HG03520 (cell line): ENCODE measurements at regions not wholly inside any gene's neighbourhood (a gene's known extent, or its start where the extent isn't known, plus 50 kb on each side); places are given as distances from the start of the nearest gene placed in this dataset.

ENCODE experiments used
- ATAC-seq: cut with Tn5 transposase; IDR thresholded peaks from one replicate; pipeline ENCODE4 v1.9.1; 2021; ENCODE audit warnings: mild to moderate bottlenecking, moderate library complexity; ENCODE audit not compliant: unreplicated experiment

DNA sequence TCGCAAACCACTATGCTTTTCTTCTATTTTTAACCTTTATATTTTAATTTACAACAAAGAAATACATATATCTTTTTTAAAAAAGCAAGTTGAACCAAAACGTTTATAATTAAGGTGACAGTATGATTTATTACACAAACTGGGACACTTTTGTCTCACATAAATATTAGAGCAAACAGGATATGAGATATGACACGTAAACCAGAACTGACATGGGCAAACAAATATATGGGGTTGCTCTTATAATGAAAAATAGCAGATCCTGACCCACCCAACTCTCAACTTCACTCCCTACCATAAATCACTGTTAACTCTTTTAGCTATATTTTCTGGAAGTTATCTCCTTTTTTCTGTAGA is 177.0 kb upstream of the EDNRA start:
- ATAC-seq = no peak

- ATAC-seq = no peak
These were observed 172.8 kb upstream of the EDNRA start for GRCh38 chr4:147307896-147308674.

DNA sequence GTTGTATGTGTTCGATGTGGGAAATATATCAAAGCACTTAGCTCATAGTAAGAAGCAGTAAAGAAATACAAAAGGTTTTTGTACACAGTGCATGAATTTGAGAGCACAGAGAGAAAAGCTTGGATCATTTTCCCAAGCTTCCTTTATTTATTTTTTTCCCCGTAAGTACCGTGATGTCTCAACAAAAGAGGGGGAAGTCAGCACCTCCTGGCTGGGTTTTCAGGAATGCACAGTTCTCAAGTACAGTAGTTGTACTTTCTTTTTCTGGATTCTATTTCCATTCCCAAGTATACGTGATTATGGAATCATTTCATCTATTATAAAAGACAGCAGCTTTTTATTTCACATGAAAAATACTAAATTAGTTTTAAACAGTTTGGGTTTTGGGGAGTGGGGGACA is 171.5 kb upstream of the EDNRA start:
- no peak for ATAC-seq

DNA sequence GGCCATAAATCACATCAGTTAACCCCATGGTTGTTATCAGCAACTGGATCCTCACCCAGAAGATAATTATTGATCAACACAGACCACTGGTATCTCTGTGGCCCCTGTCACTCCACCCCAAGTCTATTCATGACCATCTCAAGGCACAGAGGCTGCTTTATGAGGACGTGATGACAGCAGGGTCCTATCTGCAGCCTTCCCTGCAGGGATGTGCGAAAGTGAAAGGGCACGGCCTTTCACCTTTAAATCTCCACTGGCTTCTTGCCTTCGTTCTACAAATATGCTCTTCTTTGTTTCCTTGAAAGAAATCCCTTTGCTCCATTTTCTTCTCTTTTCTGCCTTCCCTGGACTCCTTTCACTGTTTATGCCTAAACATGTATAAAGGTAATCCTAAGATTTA is 170.6 kb upstream of the EDNRA start:
- ATAC-seq = no peak

DNA sequence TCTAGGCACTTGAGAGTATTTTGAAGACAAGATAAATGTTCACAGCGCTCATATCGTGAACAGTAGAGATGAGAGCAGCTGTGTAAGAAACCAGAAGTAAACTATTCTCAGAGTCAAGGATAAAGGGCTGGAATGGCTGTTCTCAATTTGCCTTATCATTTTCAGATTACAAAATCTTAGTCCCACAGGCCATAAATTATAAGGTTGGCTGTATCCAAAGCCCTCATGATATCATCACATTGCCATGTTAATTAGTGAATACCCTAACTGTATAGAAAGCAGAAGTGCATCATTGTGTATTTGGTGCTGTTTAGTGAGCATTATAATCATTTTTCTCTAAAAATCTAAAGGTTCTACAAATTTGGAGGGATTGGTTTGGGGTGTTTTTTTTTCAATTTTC is 168.9 kb upstream of the EDNRA start:
- no peak for ATAC-seq

- no peak for ATAC-seq
These were observed 168.4 kb upstream of the EDNRA start for GRCh38 chr4:147312376-147313046.

- no peak for ATAC-seq
These were observed 167.8 kb upstream of the EDNRA start for GRCh38 chr4:147313108-147313507.

DNA sequence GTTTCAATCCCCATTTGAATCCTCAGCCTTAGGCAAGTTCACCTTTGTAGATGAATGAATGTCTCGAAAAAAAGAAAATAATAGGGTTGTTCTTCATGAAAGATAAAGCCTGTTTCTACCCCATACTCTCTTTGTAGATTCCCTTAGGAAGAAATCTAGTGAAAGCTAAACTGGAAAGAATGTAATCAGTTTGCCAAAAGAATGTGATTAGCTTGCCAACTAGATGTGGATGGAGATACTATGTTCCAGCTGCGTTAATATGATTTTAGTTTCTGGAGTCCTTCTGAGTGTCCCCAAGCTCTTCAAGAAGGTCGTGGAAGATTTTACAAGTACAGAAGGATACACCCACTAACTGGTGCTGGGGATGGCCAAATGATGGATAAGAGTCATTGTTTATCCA is 162.3 kb upstream of the EDNRA start:
- no peak for ATAC-seq

DNA sequence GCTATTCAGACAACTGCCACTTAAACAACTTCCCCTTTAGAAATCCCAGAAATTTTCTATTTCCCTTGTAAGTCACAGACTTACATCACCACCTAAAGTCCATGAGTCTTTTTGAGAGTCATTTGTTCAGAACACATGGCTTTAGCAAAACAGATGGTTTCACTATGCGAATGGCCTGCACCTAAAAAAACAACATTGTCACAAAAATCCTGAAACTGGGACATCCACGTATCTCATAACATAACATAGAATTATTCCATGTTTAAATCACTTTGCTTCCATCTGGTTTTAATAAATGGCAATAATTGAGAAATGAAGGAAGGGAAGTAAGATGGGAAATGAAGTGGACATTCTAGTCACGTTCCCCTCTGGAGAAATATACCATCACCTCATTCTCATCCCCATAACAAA is 155.3 kb upstream of the EDNRA start:
- ATAC-seq = no peak

DNA sequence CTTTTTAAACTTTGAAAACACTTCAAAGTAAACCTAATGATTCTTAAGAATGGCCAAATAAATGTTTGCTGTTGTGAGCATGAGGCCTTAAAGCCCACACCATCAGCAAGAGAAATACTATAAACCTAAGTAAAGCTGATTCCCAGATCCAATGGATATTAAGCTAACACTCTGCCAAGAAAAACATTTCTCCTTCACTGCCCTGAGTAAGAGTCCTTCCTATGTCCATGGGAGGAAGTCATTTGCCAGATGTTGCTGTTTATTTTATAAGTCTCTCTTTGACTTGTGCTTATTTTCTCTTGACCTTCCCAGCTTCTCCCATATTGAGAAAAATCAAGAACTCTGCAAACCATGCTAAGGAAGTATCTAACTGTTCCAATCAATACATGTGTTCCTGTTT is 154.3 kb upstream of the EDNRA start:
- ATAC-seq = no peak

GRCh38 chr4:147327322-147327721 is 153.6 kb upstream of the EDNRA start:
- no peak for ATAC-seq

DNA sequence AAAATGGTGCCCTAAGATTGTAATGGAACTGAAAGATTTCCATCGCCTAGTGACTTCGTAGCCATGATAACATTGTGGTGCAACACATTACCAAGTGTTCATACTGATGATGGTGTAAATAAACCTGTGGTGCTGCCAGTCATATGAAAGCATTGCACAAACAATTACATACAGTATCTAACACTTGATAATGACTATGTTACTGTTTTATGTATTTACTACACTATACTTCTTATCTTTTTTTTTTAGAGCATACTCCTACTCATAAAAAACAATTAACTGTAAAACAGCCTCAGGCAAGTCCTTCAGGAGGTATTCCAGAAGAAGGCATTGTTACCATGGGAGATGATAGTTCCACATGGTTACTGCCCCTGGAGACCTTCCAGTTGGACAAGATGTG is 152.7 kb upstream of the EDNRA start:
- ATAC-seq = no peak

GRCh38 chr4:147328756-147329446 is 152.0 kb upstream of the EDNRA start:
- no peak for ATAC-seq

DNA sequence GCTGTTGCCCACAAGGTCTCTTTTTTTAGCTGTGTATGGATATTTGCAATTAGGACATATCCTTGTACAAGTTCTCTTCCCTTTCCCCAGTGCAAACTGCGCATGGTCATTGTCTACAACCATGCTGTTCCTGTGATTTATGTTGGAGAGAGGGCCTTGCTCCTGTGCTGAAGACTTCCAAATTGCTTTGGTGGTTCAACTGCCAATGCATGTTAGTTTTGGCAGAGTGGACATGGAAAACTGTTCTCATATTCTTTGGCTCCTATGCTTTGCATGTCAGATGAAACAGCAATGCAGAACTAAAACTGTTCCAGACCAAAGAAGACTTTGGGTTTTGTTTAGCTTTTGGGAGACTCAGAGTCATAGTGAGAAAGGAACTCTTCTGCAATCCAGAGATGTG is 148.8 kb upstream of the EDNRA start:
- no peak for ATAC-seq

GRCh38 chr4:147334478-147334877 is 146.4 kb upstream of the EDNRA start:
- no peak for ATAC-seq

GRCh38 chr4:147335183-147335582 is 145.7 kb upstream of the EDNRA start:
- ATAC-seq = no peak

GRCh38 chr4:147336252-147336651 is 144.6 kb upstream of the EDNRA start:
- ATAC-seq = no peak

DNA sequence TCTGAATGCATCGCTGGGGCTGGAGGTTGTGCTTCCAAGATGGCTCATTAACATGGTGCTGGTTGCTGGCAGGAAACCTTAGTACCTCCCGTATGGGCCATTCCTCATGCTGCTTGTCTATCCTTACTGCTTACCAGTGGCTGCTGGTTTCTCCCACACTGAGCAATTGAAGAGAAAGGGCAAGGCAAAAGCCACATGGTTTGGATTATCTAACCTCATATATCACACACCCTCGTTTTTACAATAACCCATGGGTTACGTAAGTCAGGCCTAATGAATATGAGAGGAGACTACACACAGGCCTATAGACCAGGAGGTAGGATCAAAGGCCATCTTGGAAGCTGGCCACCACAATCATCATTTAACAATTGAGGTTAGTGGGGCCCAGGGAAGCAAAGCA is 141.8 kb upstream of the EDNRA start:
- no peak for ATAC-seq

GRCh38 chr4:147340111-147340510 is 140.8 kb upstream of the EDNRA start:
- ATAC-seq = no peak

DNA sequence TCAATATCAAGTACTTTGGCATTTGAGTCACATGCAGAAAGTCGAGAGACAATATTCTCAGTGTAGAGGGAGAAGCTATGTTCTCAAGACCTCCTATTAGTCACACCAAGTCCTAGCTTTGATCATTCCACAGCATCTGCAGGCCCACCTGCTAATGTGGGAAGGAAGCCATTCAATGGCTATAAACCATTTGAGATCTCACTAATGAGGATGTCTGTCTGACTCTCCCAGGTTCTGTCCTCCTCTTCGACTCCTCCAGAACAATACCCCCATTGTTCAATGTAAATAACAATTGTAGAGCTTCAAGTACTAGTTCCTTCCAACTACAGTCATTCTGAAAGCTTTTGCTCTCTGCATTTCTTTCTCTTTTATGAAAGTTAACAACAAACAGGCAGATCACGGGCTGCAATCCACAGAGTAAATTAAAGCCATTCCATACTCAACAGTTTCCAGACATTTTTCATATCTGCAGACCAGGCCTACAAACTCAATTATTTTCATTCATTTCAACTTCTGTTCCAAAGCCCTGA is 140.2 kb upstream of the EDNRA start:
- no peak for ATAC-seq

DNA sequence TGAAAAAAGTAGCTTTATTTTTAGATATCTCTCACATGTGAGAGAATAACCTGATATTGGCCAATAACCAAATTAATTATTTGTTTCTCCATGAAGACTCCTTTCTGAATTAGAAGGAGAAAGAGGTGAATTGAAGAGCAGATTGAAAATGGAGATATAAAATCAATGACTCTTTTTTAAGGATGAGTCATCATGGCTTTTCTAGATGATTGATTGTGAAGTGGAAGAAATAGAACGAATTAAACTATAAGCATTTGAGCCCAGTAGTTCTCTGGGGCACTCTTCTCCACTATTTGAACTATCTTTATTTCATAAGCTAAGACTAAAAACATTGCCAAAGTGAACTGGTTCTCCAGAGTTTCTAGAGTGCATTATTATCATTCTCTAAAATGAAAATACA is 137.2 kb upstream of the EDNRA start:
- ATAC-seq = no peak

DNA sequence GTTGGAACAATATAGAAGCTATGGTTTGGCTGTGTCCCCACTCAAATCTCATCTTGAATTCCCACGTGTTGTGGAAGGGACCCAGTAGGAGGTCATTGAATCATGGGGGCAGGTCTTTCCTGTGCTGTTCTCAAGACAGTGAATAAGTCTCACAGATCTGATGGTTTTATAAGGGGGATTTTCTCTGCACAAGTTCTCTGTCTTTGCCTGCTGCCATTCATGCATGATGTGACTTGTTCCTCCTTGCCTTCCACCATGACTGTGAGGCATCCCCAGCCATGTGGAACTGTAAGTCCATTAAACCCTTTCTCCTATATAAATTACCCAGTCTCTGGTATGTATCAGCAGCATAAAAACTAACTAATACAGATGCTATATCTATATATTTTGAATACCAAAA is 135.2 kb upstream of the EDNRA start:
- ATAC-seq = no peak
